ENCODE measurements at regions not wholly inside any gene's neighbourhood (a gene's known extent, or its start where the extent isn't known, plus 50 kb on each side); places are given as distances from the start of the nearest gene placed in this dataset.

DNA sequence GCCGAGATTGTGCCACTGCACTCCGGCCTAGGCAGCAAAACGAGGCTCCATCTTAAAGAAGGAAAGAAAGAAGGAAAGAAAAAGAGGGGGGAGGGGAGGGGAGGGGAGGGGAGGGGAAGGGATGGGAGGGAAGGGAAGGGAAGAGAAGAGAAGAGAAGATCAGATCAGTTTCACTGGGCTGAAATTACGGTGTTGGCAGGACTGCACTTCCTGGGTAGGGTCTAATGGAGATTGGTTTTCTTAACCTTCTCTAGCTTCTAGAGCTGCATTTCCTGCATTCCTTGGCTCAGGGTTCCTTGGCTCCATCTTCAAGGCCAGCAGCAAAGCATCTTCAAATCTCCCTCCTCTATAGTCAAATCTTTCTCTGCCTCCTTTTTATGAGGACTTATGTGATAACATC, 349.1 kb upstream of the CRIM1 start (continued):
- no peak for TF ChIP-seq CHD7 (IDR thresholded peaks at IDR 0.05; ENCODE audit: insufficient replicate concordance, low read length)
- no peak for TF ChIP-seq SUZ12 (IDR thresholded peaks at IDR 0.05; ENCODE audit: low read length)
- TF ChIP-seq TAF1 (IDR thresholded peaks at IDR 0.05; ENCODE audit: low read depth, low read length), result no peak
- TF ChIP-seq JUND (IDR thresholded peaks at IDR 0.05; ENCODE audit: low read length), result no peak

Measured in H1 (cell line).